ENCODE measurements at regions not wholly inside any gene's neighbourhood (a gene's known extent, or its start where the extent isn't known, plus 50 kb on each side); places are given as distances from the start of the nearest gene placed in this dataset.

DNA sequence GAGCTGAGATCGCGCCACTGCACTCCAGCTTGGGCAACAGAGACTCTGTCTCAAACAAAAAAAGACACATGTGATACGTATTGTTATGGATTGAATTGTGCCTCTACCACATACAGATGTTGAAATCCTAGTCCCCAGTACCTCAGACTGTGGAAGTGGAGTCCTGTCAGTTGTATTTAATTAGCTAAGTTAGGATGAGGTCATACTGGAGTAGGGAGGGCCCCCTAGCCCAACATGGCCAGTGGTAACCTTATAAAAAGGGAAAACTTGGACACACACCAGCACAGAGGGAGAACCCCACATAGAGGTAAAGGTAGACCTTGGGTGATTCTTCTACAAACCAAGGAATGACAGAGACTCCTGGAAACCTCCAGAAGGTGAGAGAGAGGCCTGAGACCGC lies 119.8 kb downstream of the GADD45G start:
- no peak for DNase-seq

DNA sequence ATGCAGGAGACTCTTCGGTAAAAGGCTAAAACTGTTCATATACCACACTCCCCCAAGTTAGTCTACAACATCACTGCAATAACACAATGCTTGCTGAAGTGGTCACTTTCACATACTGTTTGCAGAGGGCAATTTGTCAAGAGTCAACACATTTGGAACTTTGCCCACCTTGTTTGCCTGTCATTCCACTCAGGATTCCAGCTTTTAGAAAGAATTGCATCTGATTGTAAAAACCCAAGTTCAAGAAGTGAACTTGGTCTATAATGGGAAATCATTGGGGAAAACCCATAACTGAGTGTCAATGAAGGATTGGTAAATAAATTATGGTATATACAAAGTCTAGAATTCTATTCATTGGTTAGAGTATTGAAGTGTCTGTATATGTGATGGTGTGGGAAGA lies 120.5 kb downstream of the GADD45G start:
- no peak for DNase-seq

DNA sequence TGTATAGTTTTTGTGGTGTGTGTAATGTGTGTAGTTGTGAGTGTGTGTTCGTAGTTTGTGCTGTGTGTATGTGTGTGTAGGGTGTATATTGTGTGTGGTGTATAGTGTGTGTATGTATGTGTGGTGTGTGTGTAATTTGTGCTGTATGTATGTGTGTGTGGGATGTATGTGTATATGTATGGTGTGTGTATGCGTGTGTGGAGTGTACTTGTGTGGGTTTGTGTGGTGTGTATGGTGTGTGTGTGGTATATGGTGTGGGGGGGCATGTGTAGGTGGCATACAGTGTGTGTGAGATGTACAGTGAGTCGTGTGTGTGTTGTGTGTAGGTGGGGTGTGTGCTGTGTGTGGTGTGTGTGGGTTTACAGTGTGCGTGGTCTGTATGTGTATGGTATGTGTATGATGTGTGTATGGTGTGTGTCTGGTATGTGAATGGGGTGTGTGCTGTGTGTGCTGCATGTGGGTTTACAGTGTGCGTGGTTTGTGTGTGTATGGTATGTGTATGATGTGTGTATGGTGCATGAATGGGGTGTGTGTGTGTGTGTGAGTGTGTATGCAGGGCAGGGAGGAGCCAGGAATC lies 125.2 kb downstream of the GADD45G start:
- DNase-seq: no peak

DNA sequence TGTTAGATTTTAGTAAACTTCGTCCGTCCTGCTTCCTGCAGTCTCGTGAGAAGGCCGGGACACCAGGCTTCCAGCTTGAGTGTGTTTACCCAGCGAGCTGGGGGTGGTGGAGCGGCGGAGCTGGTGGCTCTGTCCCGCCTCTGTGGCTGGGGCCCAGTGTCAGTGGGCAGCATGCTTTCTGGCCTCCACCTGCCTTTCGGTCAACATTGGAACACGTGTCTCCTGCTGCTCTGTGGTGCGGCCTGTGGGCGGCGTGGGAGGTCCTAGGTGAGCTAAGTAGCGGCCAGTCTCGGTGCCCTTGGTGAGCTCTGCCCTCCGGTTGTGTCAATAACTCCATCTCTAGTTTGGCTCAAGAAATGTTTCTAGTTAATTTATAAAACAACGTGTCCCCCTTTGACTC lies 125.9 kb downstream of the GADD45G start:
- DNase-seq: no peak

DNA sequence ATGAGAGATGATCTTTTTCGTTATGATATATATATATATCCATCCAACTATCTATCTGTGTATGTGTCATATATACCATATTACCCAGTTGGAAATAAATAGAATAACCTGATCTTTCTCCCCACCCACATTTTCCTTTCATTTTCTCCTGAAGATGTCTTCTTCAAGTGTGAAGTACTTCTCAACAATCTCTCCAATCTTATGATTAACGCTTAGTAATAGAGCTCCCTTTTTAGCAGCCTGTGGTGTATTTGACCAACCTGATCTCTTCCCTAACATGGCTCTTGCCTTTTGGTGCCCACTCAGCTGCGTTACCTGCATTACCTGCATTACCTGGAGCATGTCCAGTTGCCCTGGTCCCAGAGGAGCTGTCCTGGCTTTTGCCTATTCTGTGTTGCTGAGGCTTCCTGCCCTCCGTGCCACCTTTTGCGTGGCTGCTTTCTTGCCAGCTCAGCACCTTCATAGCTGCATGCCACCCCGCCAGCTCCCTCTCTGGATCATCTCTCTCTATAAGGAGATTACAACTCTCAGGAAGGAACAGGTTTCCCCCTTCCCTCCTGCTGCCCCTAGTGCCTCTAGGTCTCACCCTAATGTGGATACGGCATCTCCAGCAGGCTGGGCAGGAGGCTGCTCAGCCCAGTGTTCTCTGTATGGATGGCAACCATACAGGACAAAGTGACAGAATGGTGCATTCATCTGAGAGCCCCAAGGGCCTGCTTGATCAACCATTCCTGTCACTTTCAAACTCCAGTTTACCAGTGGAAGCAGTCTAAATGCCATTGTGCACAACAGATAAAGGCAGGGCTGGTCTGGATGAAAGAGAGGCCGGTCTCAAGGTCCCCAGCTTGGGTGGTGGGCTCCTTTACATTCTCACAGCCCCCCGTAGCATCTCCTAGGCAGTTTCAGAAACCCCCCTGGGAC lies 126.7 kb downstream of the GADD45G start:
- no peak for DNase-seq

DNA sequence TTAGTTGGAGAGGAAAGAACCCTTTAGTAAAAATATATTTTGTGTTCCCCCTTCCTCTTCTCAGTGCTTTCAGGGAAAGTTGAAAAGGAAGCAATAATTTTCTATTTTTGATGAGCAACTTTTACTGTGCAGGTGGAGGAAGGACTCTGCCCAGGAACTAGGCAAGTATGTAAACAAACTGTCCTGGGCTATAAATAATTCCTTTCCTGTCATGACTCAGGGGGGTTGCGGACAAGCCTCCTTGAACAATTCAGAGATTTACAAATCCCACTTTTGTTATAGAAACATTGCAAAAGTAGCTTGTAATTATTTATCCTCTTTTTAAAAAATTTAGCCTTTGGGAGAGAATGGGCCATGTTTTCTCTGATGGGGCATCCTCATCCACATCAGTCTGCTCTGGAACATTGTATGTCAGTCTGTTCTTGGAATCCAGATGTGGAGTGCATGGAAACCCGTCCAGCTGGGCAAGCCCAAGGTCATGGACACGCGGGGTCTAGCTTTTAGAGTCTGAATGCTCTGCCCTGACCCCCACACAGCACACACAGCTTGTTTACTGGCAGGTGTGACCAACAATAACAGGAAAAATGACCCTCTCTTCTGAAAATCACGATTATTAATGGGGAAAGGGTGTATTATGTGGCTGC lies 127.6 kb downstream of the GADD45G start:
- DNase-seq: no peak

DNA sequence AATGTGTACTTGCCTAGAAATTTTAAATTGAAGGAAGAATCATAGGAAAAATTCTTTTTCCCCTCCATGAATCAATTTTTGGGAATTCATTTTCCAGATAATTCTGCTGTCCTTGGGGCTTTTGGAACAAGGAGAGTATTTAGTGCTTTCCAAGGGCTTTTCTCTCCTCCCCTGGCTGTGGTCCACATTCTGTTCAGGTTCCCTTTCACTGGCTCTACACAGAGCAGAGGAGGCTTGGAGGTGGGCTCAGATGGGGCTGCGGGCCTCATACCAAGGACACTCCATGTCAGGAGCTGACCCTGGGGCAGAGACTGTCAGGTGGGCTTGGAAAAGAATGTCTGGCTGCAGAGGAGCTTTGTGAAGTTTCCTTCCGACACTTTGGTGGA lies 128.1 kb downstream of the GADD45G start:
- no peak for DNase-seq

DNA sequence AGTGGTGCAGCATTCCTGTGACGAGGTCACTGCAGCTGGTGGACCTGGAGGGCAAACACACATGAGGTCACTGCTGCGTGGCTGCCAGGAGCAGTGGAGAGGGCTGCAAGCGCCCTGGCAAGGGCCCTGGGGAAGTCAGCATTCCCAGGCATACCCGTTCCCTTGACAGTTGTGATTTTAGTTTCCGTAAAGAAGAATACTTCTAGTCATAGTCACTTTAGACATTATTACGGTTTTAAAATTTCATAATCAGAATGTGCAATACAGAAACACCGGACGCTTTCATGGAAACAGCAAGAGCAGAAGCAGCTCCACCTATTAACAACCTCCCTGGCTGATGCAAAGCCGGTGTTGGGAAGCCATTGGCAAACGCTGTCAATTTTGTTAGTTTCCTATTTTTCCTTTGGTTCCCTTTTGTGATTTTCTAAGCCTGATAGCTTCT lies 129.8 kb downstream of the GADD45G start:
- DNase-seq: no peak

DNA sequence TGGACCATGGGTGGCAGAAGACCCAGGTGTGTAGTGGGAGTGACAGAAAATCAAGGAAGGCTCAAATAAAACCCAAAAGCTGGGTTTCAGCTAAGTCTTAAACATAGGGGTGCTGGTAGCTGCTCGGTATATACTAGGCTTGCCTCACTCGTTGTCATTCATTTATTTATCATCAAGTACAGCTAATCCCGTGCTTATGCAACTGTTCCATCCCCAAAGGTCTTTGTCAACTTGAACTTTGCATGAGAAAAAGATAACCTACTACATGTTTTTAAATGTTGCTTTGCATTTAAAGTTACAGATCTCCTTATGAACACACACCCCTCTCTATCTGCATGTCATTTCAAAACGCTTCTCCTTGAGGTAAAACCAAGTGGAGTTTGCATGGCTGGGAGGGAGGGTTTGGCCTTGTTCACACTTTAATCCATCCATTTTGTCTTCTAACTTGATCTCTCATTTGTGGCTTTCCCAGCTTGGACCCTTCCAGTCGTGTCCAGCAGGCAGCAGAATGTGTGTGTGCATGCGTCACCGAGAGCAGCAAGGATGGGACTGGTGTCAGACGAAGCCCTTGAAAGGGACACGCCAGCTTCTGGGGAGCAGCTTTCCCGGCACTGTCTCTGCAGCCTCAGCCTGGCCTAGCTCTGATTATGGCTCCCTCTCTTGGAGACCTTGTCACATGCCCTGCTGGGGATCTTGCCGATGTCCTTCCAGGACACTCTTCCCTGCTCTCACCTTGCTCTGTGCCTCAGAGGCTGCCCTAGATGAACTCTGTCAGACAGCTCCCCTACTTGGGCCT lies 133.5 kb downstream of the GADD45G start:
- no peak for DNase-seq

DNA sequence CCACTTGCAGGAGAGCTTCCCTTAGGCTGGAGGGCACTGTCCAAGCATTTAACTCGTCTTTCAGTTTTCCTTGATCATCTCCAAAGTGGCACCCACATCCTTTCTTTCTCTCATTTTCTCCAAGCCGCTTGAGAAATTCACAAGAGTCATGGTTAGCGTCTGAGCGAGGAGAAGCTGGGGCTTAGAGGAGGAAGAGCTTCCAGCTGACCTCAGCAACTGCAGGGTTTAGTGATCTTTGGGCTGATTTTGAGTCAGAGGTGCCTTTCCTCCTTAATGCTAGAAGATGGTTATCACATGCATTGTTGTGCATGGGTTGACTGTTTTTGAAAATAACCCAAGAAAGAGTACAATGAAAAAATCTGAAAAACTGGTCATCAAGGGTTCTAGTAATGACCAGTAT lies 134.7 kb downstream of the GADD45G start:
- no peak for DNase-seq

DNA sequence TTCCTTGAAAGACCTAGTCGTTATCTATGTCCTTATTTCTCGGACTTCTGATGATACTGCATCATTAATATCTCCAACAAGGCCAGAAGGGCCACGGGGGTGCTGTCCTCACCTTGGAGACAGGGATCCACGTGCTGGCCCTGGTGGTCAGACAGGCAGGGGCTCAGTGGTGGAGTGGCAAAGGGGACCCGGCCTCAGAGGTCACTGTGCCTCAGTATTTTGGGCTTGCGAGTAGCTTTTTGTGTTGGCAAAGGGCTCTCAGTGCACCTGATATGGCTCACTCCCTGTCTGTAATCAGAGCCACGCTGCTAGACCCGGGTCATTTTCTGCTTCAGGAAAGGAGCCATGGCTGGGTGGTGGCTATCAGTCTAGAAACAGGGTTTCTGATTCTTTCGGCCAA lies 135.1 kb downstream of the GADD45G start:
- DNase-seq: no peak

DNA sequence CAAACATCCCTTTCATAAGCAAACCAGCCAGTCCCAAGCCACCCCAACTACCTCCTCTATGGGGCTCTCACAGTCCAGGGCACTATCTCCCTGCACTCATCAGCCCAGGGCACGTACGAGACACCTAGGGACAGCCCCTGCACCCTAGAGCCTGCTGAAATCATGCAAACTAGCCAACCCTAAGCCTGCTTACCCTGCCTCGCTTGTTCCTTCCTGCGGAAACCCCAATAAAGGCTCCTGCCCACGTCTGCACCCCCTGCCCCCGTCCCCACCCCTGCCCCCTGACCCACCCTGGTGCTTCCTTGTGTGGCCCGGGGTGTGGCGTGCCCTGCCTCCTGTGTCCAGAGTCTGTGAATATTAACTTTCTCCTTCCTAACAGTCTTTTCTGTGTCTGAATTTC lies 135.9 kb downstream of the GADD45G start:
- no peak for DNase-seq

DNA sequence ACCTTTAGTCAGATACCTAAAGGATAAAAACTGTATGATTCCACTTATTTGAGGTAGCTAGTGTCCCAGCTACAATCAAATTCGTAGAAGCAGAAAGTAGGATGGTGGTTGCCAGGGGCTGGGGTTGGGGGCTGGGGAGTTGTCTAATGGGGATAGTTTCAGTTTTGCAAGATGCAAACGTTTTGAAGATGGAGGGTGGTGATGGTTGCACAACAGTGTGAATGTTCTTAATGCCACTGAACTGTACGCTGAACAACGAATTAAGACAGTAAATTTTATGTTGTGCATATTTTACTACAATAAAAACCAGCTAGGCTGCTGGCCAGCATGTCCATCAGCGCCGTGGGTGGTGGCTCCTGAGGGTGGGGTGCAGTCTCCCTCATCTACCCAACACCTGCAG lies 137.8 kb downstream of the GADD45G start:
- no peak for DNase-seq

DNA sequence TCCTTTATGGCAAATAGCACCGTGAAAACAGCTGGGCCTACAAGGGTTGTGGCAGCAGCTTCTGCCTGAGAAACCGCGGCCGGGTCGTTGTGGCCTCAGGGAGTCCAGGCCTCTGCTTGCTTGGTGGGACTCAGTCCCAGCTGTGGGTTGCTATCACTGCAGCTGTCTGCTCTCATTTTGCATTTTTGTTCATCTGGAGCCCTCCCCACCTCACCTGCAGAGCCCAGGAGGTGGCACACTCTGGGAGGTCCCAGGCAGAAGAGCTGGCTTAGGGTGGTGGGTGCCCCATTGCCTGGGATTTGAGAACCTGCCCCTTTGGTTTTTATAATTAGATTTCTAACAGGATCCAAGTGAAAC lies 138.4 kb downstream of the GADD45G start:
- no peak for DNase-seq

DNA sequence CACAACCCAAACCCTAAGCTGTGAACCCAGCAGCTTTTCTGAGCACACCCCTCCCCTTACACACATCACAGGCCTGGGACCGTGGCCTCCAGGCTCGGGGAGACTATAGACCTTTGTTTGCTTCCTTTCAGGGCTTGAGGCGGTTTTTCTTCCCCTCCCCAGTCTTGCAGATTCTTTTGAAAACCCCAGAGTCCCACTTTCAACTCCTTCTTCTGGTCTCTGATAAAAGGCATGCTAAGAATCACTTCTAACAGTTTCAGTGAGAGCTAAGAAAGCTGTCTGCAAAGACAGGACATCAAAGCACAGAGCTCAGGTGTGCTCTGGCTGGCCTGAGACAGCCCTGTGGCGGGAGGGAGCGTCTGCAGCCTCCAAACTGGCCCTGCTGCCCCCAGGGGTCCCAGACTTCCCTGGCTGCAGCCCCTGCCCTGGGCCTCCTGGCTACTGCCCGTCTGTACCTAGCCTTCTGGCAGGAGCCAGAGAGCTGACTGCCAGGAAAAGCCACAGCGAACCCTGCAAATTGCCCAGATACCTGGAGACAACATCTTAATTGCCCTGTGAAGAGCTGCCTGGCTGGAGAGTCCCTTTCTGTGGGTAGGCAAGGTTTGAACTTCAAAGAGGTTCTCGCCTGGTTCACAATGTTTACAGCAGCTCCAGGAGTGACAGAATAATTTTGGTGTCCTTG lies 138.9 kb downstream of the GADD45G start:
- peak; percentile 19 for DNase-seq

DNA sequence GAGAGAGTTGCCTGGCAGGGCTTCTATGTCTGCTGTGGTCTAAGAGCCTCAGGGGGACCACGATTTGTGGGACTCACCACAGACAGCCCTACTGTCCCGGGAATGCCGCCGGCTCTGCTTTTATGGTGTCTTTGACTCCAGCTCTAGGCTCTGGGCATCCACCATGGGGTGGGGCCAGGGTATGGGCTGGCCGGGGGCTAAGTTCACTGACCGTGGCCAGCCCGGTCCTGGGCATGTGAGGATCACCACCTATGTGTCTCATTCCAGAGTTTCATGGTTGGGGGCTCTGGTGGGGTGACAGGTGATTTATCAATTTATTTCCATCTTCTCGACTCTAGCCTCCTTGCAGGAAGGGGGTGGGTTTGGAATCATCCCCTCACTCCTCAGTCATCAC lies 139.4 kb downstream of the GADD45G start:
- no peak for DNase-seq

DNA sequence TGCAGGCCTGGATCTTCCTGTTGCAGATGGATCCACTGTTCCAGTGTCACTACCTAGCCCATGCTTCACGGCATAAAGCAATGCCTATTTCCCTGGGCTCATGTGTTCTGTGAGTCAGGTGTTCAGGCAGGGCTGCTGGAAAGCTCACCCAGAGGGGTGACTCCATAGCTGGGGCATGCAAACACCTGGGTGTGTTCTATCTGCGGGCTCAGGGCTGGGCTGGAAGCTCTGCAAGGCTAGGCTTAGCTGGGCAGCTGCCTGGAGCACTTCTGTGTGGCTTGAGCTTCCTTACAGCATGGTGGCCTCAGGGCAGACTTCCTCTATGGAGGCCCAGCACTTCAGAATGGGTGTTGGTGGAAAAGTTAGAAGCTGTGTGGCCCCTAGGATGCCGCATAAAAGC lies 139.9 kb downstream of the GADD45G start:
- no peak for DNase-seq

DNA sequence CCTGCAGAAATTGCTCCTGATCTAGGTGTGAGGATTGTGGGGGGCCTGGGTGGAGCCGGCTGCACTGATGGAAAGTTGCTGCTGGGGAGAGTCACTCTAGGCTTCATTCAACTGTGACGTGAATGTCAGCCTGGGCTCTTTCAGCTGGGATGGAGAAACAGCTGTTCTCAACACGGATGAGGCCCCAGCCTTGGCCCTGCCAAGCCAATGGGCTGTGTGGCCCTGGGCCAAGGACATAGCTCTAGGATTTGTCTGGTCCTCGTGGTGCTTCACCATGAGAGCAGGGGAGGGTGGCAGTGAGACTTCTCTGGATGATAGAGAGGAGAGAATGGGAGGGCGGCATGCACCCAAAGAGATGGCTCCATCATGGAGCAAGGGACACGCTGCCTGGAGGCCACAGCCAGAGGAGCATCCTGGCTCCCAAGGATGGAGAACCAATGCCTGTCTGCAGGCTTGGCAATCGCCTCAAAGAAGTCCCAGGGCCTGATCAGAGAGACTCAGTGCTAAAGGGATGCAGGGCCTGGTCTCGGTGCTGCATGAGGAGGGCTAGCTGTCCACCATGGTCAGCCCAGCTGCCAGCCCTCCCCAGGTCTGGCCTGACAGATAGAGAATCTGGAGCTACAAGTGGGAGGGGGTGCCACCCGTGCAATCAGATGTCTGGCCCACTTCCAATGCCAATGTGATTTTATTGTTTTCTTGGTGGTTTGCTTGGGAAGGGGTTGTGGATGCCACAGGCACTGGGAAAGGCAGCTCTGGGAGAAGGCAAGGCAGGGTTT lies 141.0 kb downstream of the GADD45G start:
- DNase-seq: no peak

DNA sequence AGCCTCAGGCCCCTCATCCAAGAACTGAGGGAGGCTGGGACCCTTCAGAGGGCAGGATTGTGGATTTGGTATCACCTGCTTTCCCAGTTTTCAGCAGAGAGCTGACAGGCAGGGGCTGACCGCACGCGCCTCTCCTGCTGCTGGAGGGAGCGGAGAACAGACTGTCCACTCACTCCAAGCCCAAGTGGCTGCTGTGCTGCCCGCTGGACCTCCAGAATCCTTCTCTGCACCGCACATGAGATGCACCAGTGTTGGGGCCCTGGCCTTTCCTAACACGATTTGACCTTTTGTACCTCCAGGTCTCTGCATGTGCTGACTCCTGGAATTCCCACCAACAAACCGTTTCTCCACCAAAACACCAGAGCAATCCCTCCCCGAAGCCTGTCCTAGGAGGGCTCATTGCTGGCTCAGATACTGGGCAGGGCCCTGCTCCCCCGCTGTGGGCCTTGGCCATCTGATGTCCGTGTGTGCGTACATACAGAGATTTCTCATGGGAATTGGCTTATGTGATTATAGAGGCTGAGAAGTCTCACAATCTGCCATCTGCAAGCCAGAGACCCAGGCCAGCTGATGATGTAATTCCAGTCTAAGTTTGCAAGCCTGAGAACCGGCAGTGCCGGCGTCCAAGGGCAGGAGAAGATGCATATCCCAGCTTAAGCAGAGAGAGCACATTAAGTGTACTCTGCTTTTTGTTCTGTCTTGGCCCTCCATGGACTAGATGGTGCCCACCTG lies 141.7 kb downstream of the GADD45G start:
- DNase-seq: no peak

DNA sequence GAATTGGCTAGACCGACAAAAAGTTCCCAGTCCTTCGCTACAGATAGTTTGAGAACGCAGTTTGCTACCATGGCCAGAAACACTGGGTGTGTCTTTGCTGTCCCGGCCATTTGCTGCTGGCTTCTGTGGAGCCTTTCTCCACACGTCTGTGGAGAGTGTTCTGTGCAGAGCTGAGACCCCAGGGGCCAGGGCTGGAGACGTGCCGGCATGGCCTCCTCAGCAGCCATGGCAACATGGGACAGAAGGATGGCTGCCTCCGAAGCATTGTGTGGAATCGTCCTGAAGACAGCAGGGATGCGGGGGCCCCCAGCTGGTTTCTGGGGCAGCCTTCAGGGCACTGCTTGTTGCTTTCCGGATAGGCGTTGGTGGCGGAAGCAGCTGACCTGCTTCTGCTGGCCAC lies 142.8 kb downstream of the GADD45G start:
- DNase-seq: no peak

DNA sequence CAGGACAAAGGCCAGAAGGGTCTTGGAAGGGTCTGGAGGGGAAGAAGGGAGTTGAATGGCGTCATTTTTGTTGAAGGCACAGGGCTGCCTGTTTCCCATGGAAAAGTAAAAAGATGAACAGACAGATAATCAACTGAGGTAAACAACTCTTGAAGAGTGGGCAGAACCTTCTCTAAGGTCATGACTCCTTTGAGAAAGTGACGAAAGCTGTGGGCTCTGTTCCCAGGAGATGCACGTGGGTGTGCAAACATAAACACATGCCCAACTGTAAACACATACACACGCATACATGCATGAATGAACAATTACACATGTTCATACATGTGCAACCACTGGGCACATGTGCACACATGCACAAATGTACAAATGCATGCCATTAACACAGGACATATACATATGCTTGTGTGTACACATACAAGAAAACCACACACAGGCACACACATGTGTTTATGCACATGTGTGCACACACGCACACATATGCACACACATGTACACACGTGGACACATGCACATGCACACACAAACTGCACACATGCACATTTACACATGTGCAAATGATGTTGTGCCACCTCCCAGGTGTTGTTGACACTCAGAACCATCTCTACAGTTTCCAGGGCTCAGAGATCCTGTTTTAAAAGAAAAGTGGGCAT lies 143.3 kb downstream of the GADD45G start:
- no peak for DNase-seq
